Adipocyte (in vitro differentiated cells): ENCODE measurements at regions not wholly inside any gene's neighbourhood (a gene's known extent, or its start where the extent isn't known, plus 50 kb on each side); places are given as distances from the start of the nearest gene placed in this dataset.
"Not testable (repeated sequence)": the region's sequence is repeated elsewhere in the genome, so short reads cannot be mapped to it uniquely, and the experiment has no call there.

Experiments used
- DNase-seq: peaks from one replicate; pipeline ENCODE4 v3.0.0-alpha.2; 2015; ENCODE audit warnings: low read depth
- H3K27me3 ChIP-seq: replicated peaks from 2 replicates; pipeline ENCODE4 v1.7.0; 2013; ENCODE audit warnings: mild to moderate bottlenecking, low read length, moderate library complexity; ENCODE audit not compliant: control insufficient read depth, insufficient read depth
- H3K36me3 ChIP-seq: 2 replicates; pipeline ENCODE4 v1.7.0; 2013; ENCODE audit warnings: low read length, mild to moderate bottlenecking, moderate library complexity; ENCODE audit not compliant: control insufficient read depth, insufficient read depth, severe bottlenecking
- H3K4me1 ChIP-seq: 2 replicates; pipeline ENCODE4 v1.7.0; 2013; ENCODE audit warnings: mild to moderate bottlenecking, low read length, moderate library complexity; ENCODE audit not compliant: control insufficient read depth, insufficient read depth
- H3K4me3 ChIP-seq: 2 replicates; pipeline ENCODE4 v1.7.0; 2013; ENCODE audit warnings: mild to moderate bottlenecking, low read length, moderate library complexity
- H3K9ac ChIP-seq: 2 replicates; pipeline ENCODE4 v1.7.0; 2013; ENCODE audit warnings: mild to moderate bottlenecking, low read length, moderate library complexity
- H3K9me3 ChIP-seq: 2 replicates; pipeline ENCODE4 v1.7.0; 2013; ENCODE audit warnings: mild to moderate bottlenecking, low read length, moderate library complexity; ENCODE audit not compliant: control insufficient read depth

GRCh38 chr3:23127196-23127595 is 75.9 kb upstream of the UBE2E2 start:
- Histone ChIP-seq H3K9me3 (no peaks in the 10 kb centered on the region), H3K4me1 (peaks cover 15% of the 10 kb centered on the region), H3K27me3 (no peaks in the 10 kb centered on the region), H3K9ac (no peak overlapping the region), H3K36me3 (no peaks in the 10 kb centered on the region), H3K4me3 (no peak overlapping the region)
- DNase-seq = no peak

- Histone ChIP-seq H3K4me1 (peaks cover 15% of the 10 kb centered on the region), H3K9ac (peak overlapping the region; percentile 71), H3K36me3 (no peaks in the 10 kb centered on the region), H3K4me3 (peak overlapping the region; percentile 73), H3K27me3 (no peaks in the 10 kb centered on the region), H3K9me3 (no peaks in the 10 kb centered on the region)
- DNase-seq = no peak
Measured at GRCh38 chr3:23128655-23129054, 74.5 kb upstream of the UBE2E2 start.

GRCh38 chr3:23129117-23129516 is 74.0 kb upstream of the UBE2E2 start:
- Histone ChIP-seq H3K27me3 (no peaks in the 10 kb centered on the region), H3K9me3 (no peaks in the 10 kb centered on the region), H3K4me3 (peak overlapping the region; percentile 73), H3K36me3 (no peaks in the 10 kb centered on the region), H3K4me1 (peaks cover 15% of the 10 kb centered on the region), H3K9ac (peak overlapping the region; percentile 71)
- DNase-seq = peak; percentile 19

GRCh38 chr3:23129817-23130216 is 73.3 kb upstream of the UBE2E2 start:
- Histone ChIP-seq H3K9me3 (no peaks in the 10 kb centered on the region), H3K36me3 (no peaks in the 10 kb centered on the region), H3K4me1 (peaks cover 15% of the 10 kb centered on the region), H3K4me3 (peak overlapping the region; percentile 73), H3K27me3 (no peaks in the 10 kb centered on the region), H3K9ac (no peak overlapping the region)
- DNase-seq = peak; percentile 26

- no peaks in the 10 kb centered on the region for H3K36me3 ChIP-seq
- H3K9ac ChIP-seq = no peak overlapping the region
- H3K4me3 ChIP-seq = no peak overlapping the region
- H3K27me3 ChIP-seq = no peaks in the 10 kb centered on the region
- H3K9me3 ChIP-seq = no peaks in the 10 kb centered on the region
- peaks cover 15% of the 10 kb centered on the region for H3K4me1 ChIP-seq
- DNase-seq = no peak
Measured at GRCh38 chr3:23130406-23130805, 72.7 kb upstream of the UBE2E2 start.

GRCh38 chr3:23135026-23135785 is 67.9 kb upstream of the UBE2E2 start:
- no peaks in the 10 kb centered on the region for H3K9me3 ChIP-seq
- no peaks in the 10 kb centered on the region for H3K27me3 ChIP-seq
- H3K36me3 ChIP-seq = no peaks in the 10 kb centered on the region
- DNase-seq = no peak
- H3K4me3 ChIP-seq = no peak overlapping the region
- no peak overlapping the region for H3K9ac ChIP-seq
- no peaks in the 10 kb centered on the region for H3K4me1 ChIP-seq

GRCh38 chr3:23136054-23136453 is 67.1 kb upstream of the UBE2E2 start:
- DNase-seq = no peak
- Histone ChIP-seq H3K4me1 (no peaks in the 10 kb centered on the region), H3K9me3 (no peaks in the 10 kb centered on the region), H3K4me3 (no peak overlapping the region), H3K9ac (no peak overlapping the region), H3K27me3 (no peaks in the 10 kb centered on the region), H3K36me3 (no peaks in the 10 kb centered on the region)

GRCh38 chr3:23144051-23144450 is 59.1 kb upstream of the UBE2E2 start:
- H3K36me3 ChIP-seq, H3K4me1 ChIP-seq, DNase-seq, H3K27me3 ChIP-seq, H3K4me3 ChIP-seq, H3K9ac ChIP-seq, H3K9me3 ChIP-seq: not testable (repeated sequence)

- H3K27me3 ChIP-seq = peaks cover 3% of the 10 kb centered on the region
- H3K9me3 ChIP-seq = no peaks in the 10 kb centered on the region
- no peak overlapping the region for H3K9ac ChIP-seq
- no peaks in the 10 kb centered on the region for H3K36me3 ChIP-seq
- H3K4me3 ChIP-seq = no peak overlapping the region
- no peak for DNase-seq
- no peaks in the 10 kb centered on the region for H3K4me1 ChIP-seq
Measured at GRCh38 chr3:23146163-23146562, 57.0 kb upstream of the UBE2E2 start.

- no peak for DNase-seq
- no peaks in the 10 kb centered on the region for H3K4me1 ChIP-seq
- H3K4me3 ChIP-seq = no peak overlapping the region
- H3K9me3 ChIP-seq = peaks cover 6% of the 10 kb centered on the region
- H3K9ac ChIP-seq = no peak overlapping the region
- peaks cover 3% of the 10 kb centered on the region for H3K27me3 ChIP-seq
- H3K36me3 ChIP-seq = no peaks in the 10 kb centered on the region
Measured at GRCh38 chr3:23152989-23153388, 50.1 kb upstream of the UBE2E2 start.
